Astrocyte (in vitro differentiated cells and primary cell): ENCODE measurements at regions not wholly inside any gene's neighbourhood (a gene's known extent, or its start where the extent isn't known, plus 50 kb on each side); places are given as distances from the start of the nearest gene placed in this dataset.

Source experiments
- CTCF ChIP-seq: IDR thresholded peaks from 2 replicates; pipeline ENCODE4 v1.5.1; 2011; ENCODE audit warnings: low read depth, mild to moderate bottlenecking, inconsistent platforms, low read length, moderate library complexity; ENCODE audit not compliant: insufficient read depth
- EZH2 ChIP-seq: IDR thresholded peaks from 2 replicates; pipeline ENCODE4 v1.6.1; 2012; ENCODE audit warnings: mild to moderate bottlenecking, low read length, inconsistent platforms; ENCODE audit not compliant: insufficient read depth

DNA sequence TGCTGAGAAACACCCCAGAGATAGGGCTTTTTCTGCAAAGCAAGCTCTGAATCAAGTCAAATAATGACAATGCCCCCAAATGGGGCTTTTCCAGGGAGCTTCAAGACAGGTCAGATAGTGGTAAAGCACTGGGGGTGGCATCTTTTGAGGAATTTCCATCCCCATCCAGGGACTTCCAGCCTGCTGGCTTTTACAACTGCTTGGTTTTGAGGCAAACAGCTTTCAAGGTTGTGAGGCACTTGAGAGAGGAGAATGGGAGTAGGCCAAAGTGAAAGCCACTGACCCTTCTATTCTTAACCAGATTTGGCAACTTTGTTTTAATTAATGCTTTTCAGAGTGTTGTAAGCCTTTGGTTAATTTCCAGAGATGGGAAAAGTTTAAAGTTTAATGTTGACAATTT is 762.0 kb upstream of the POU3F3 start:
- TF ChIP-seq CTCF (no peak), EZH2 (no peak)
